ENCODE measurements at regions not wholly inside any gene's neighbourhood (a gene's known extent, or its start where the extent isn't known, plus 50 kb on each side); places are given as distances from the start of the nearest gene placed in this dataset.

DNA sequence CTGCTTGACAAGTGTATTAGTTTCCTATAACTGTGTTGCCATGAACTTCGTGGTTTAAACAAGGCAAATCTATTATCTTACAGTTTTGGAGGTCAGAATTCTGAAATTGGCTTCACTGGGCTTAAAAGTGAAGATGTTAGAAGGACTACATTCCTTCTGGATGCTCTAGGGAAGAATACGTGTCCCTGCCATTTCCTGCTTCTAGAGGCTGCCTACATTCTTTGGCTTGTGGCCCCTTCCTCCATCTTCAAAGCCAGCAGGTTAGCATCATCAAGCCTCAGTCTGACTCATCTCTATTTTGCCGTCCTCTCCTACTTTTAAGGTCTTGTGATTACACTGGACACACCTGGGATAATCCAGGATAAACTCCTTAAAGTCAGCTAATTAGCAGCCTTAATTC lies 327.7 kb downstream of the SATB1 start:
- Histone ChIP-seq H2BK15ac (ENCODE audit: low read length) (no peak overlapping the region), H4K91ac (replicated peaks; ENCODE audit: insufficient read length, low read length) (no peak overlapping the region), H3K4me2 (ENCODE audit: insufficient read depth in 1 of 2, low read depth in 2 of 2, low read length in 2 of 2) (no peak overlapping the region), H3K4me1 (replicated peaks in 1 of 4; ENCODE audit: control insufficient read depth in 3 of 4, insufficient read depth in 4 of 4, low read length in 3 of 4) (no peaks in the 10 kb centered on the region), H3K4ac (replicated peaks; ENCODE audit: insufficient read length, low read depth, low read length) (no peak overlapping the region), H4K20me1 (replicated peaks in 1 of 2; ENCODE audit: control insufficient read depth in 1 of 2, insufficient read depth in 2 of 2, low read length in 2 of 2) (no peaks in the 10 kb centered on the region), H3K23ac (ENCODE audit: insufficient read length) (no peak overlapping the region), H3K4me3 (ENCODE audit: extremely low read depth in 1 of 4, insufficient read depth in 2 of 4, low read depth in 3 of 4, low read length in 4 of 4) (no peak overlapping the region), H3K36me3 (ENCODE audit: control insufficient read depth in 2 of 4, insufficient read depth in 4 of 4, low read length in 3 of 4) (peaks cover 0 to 3% (median 0%) of the 10 kb centered on the region in 4 experiments; a peak in 2 of 8 replicates), H3K27me3 (replicated peaks in 1 of 4; ENCODE audit: control insufficient read depth in 3 of 4, extremely low read depth in 1 of 4, insufficient read depth in 3 of 4, low read length in 3 of 4) (no peaks in the 10 kb centered on the region), H3K9me3 (ENCODE audit: insufficient read depth in 2 of 2, low read depth in 1 of 2, low read length in 1 of 2) (no peaks in the 10 kb centered on the region; a peak in 1 of 4 replicates), H3K27ac (ENCODE audit: low read depth, low read length) (no peak overlapping the region), H2AK5ac (ENCODE audit: low read depth, low read length) (no peak overlapping the region), H2BK20ac (ENCODE audit: low read length) (no peak overlapping the region), H2AFZ (ENCODE audit: low read length) (no peak overlapping the region), H3K79me2 (ENCODE audit: control insufficient read depth in 1 of 2, insufficient read depth in 2 of 2, low read length in 2 of 2) (no peaks in the 10 kb centered on the region), H4K5ac (ENCODE audit: insufficient read length, low read depth, low read length) (no peak overlapping the region), H3K14ac (ENCODE audit: insufficient read length) (no peak overlapping the region), H2BK120ac (replicated peaks; ENCODE audit: low read depth, low read length) (no peak overlapping the region), H3K23me2 (ENCODE audit: low read depth, low read length) (no peaks in the 10 kb centered on the region), H2BK12ac (ENCODE audit: low read depth, low read length) (no peak overlapping the region), H3K56ac (replicated peaks; ENCODE audit: insufficient read length, low read depth, low read length) (no peak overlapping the region), H3K18ac (ENCODE audit: extremely low read depth, low read length) (no peak overlapping the region), H4K8ac (ENCODE audit: extremely low read depth, insufficient read depth, low read length) (no peak overlapping the region), H3K79me1 (ENCODE audit: low read depth, low read length) (no peaks in the 10 kb centered on the region; the same call in 1 of the 2 replicates), H3K9ac (replicated peaks in 1 of 4; ENCODE audit: extremely low read depth in 1 of 4, low read depth in 3 of 4, low read length in 3 of 4) (no peak overlapping the region), H2BK5ac (ENCODE audit: low read depth, low read length) (no peak overlapping the region)
- 86% methylated on average over 3 of the region's 3 CpGs; no CpG with 5 or more reads in 1 of the 2 experiments for WGBS, 2 experiments (ENCODE audit: extremely low coverage in 1 of 2, insufficient coverage in 1 of 2, insufficient read length in 1 of 2, insufficient replicate concordance in 2 of 2, low coverage in 1 of 2, low lambda C conversion rate in 2 of 2, missing lambda C conversion rate in 1 of 2)
- FAIRE-seq = no peak
- no peak for DNase-seq (ENCODE audit: low read depth in 1 of 2, low spot score in 2 of 2)
- ChIA-PET CTCF (ENCODE audit: partially characterized antibody) (interaction anchor here (0.9 kb wide), 1 partner anchor 29 kb away, joined by 3 read pairs; no protein-coding TSS in a partner anchor), POLR2A (ENCODE audit: partially characterized antibody) (no interaction called here)
- no peak for TF ChIP-seq GABPA (IDR thresholded peaks at IDR 0.05; ENCODE audit: borderline replicate concordance, insufficient read depth, low read length)
- no peak for TF ChIP-seq POLR2A (IDR thresholded peaks at IDR 0.05; ENCODE audit: control extremely low read depth in 1 of 2, low read depth in 2 of 2, low read length in 2 of 2)
- no peak for TF ChIP-seq SAP30 (IDR thresholded peaks at IDR 0.05; ENCODE audit: insufficient read depth, insufficient replicate concordance, low read length)
- no peak for TF ChIP-seq HDAC2 (IDR thresholded peaks at IDR 0.05; ENCODE audit: borderline replicate concordance in 1 of 2, low read depth in 2 of 2, low read length in 2 of 2)

All from H1 (cell line).